HG02642 (cell line): ENCODE measurements at regions not wholly inside any gene's neighbourhood (a gene's known extent, or its start where the extent isn't known, plus 50 kb on each side); places are given as distances from the start of the nearest gene placed in this dataset.
"Not testable (repeated sequence)": the region's sequence is repeated elsewhere in the genome, so short reads cannot be mapped to it uniquely, and the experiment has no call there.

ENCODE experiments used
- ATAC-seq: cut with Tn5 transposase; IDR thresholded peaks from one replicate; pipeline ENCODE4 v1.9.1; 2021; ENCODE audit warnings: mild to moderate bottlenecking; ENCODE audit not compliant: unreplicated experiment, poor library complexity

DNA sequence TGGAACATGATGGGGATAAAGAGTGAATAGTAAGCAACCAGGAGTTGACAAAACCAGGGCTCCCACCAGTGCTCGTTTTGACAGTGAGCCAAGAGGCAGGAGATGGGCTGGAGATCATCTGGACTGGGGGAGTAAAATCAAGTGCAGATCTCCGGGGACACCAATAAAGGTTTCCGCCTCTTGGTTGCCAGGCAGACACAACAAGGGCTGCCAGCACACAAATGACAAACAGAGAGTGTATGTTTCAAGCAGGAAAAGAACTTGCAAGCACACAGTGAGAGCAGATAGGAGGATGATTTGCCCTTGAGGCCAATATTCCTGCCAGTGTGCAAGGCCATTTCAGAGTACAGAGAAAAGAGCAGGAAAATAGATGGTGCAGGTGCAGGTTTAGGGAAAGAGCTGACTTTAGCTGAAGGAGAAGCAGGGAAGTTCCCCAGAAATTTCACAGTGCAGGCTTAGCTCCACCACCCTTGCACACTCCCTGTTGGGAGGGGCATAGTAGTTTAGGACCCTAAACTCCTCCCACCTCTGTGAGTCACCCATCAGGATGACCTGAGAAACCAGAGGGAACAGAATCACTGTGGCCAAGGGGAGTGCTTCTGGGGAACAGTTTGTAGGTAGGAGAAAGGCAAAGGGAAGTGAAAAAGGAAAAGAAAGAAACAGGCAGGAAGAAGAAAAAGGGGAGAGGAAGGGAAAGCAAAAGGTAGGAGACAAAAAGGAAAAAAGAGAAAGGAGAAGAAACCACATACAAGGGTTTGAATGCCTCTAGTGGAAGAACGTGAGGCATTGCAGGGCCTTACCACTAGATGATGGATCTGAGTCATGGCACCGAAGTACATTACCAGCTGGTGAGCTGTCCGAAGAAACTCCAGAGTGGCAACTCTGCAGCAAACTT, 404.4 kb downstream of the SLC6A15 start:
- peak; percentile 92 for ATAC-seq

DNA sequence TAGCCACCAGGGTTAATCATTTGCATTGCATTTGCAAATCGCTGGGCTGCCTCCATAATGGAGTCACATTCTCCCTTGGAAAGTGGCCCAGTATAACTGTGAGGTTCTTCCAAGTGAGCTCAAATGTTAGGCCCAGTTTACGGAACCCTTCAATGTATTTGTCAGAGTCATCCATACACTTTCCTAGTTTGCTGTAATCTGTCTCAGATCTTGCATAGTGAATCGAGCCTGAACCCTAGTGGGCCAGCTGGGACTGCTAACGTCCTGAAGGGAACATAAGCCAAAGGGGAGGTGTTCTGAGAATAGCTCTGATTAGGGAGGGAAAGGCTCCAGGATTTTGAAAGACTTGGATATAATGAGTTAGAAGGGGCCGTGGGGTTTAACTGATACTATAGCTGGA, 406.3 kb downstream of the SLC6A15 start:
- ATAC-seq = no peak

DNA sequence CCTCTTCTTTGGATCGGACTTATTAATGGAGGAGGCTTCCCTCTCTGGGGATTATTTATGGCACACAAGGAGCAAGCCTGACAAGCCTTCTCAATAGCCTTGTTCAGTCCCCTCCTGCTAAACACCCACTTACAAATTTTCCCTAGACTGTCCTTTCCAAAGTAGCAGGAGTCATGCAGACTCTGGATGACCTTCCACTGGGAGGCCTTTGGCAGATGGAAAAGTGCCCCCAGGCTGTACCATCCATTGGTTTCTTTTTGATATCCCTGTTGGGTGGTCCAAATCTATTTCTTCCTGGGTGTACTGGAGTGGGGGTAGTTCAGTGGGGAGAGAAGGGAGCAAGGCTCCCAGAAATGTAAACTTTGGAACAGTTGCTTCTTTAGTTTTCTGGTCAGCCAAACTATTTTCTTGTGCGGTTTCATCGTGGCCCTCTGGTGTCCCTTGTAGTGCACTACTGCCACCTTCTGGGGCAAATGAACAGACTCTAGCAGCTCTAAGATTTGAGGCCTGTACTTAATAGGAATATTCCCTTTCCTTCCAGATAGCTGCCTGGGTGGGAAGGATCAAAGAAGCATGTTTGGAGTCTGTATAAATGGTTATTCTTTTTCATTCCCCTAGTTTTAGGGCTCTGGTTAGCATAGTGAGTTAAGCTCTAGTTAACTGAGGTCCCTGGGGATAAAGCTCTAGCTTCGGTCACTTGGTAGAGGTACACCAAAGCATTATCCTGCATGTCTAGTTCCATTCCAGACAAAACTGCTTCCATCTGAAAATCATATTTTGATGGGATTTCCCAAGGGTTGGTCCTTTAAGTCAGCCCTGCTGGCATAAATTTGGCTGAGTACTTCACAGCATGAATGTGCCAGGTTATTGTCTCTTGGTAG, 409.5 kb downstream of the SLC6A15 start:
- peak; percentile 80 for ATAC-seq

DNA sequence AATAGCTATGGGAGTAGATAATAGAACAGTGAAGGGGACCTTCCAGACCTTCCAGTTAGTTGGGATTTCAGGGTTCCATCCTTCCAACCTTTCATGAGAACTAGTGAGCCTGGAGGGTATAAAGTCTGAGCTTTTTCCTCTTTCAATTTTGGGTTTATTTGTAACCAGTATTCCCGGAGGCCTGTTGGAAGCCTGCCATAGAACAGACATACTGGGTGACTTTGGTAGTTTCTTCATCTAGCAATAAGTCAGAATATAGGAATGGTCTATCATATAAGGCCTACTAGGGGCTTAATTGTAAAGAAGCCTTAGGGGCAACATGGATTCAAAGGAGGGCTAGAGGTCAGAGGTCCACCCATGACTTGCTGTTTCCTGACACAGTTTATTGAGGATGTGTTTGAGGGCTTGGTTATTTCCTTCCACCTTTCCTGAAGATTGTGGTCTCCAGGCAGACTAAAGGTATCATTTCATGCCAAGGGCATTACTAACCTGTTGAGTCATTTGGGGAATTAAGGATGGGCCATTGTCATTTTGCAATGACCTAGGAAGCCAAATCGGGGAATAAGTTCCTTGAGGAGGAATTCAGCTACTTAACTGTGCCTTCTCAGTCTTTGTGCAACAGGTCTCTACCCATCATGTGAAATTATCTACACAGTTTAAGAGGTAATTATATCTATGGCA, 410.3 kb downstream of the SLC6A15 start:
- no peak for ATAC-seq

DNA sequence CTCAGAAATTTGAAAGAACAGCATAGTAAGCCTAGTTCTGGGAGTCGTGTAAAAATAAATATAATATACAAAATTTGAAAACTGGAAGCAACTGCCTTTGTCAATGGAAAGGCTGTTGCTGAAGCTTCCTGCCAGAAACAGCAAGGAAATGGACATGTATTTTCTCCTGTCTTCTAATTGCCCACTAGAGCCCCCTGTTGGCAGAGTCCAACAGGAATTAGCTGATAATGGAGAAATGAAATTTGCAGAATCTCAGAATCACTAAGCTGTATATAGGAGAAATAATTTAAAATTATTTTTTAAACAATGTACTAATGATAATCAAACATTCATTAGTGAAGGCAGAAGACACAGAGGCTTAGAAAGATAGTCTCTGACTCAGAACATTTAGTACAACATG, 414.8 kb downstream of the SLC6A15 start:
- ATAC-seq = no peak

DNA sequence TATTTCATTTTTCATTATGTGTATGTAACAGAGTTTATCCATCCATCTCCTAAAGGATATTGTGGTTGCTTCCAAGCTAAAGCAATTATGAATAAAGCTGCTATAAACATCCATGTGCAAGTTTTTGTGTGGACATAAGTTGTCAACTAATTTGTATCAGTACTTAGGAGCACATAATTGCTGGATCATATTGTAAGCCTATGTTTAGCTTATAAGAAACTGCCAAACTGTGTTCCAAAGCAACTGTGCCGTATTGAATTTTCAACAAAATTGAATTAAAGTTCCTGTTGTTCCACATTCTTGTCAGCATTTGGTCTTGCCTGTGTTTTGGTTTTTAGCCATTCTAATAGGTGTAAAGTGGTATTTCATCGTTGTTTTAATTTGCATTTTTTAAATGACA, 416.9 kb downstream of the SLC6A15 start:
- ATAC-seq = no peak

DNA sequence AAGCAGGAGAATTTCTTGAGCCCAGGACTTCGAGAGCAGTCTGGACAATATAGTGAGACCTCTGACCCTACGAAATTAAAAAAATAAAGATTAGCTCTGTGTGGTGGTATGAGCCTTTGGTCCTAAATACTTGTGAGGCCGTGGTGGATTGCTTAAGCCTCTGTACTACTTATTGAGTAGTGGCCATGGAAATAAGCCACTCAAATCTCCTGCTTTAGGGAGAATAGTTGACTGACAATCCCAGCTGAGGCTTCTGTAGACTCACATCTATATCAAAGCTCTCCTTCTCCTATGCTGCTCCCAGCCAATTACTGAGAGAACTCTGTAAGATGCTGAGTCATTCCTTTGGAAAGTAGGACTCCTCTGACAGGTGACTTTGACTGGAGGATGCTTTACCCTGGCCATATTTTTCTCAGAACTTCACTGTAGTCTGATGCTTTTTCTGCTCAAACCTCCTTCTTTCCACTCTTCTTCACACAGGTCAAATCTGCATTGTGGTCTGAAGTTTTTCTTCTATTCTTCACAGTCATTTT, 420.2 kb downstream of the SLC6A15 start:
- ATAC-seq = no peak

DNA sequence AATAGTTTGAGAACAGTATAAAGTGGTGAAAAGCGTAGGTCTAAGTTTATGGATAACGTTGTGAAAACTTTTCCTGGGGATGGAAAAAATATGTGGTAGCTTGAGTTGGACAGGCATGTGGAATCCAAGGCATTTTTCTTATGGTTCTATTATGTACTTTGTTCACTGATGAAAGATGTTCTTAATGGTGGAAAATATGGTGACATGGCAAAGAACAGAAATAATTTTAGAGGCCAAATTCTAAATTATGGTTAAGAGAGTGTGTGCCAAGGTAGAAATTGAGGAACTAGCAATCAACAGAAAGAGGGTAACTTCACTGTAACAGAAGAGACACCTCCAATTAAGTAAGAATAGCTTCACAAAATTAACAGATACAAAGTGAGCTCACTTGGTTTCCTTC, 427.8 kb downstream of the SLC6A15 start:
- no peak for ATAC-seq

DNA sequence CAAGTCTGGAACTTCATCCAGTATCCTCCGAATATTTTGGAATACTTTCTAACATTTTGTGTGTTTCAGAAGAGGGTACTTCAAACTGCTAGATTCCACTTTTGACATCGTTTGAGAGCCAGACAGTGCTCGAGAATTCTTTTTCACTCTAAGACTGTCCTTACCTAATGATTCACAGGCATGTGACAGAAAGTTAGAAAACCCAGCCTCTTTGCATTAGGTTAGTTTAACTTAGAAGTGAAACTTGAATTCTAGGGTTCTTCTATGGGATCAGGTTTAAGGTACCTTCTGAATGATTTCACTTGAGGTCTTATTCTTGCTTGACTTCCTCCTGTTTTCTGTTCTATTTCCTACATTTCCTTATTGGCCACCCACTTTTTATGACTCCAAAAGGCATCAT, 431.8 kb downstream of the SLC6A15 start:
- no peak for ATAC-seq

DNA sequence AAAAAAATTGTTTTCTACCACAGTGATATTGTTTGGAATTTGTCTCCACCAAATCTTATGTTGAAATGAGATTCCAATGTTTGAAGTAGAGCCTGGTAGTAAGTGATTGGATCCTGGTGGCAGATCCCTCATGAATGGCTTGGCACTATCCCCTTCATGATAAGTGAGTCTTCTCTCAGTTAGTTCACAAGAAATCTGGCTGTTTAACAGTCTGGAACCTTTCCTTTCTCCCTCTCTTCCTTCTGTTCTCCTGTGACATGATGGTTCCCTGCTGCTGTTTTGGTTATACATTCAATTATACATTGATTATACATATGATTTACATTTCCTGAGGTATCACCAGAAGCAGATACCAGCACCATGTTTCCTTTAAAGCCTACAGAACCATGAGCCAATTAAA, 442.2 kb downstream of the SLC6A15 start:
- no peak for ATAC-seq

DNA sequence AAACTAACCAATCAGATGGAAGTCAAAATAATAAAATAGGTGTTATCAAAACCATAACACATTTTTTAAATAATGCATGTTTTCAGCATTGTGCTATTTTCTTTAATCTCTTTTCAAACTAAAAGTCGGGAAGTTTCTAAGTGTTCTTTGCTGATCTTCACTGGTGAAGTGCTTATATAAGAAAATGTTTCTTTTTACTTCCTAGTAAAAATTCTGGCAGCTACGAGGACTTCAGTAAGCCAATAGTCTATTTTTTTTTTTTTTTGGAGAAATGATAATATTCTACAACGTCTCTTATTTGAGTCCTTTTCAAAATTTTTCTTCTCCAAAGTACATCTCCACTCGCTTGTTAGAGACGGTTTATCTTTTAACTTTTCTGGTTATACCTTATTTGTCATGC, 448.0 kb downstream of the SLC6A15 start:
- no peak for ATAC-seq

DNA sequence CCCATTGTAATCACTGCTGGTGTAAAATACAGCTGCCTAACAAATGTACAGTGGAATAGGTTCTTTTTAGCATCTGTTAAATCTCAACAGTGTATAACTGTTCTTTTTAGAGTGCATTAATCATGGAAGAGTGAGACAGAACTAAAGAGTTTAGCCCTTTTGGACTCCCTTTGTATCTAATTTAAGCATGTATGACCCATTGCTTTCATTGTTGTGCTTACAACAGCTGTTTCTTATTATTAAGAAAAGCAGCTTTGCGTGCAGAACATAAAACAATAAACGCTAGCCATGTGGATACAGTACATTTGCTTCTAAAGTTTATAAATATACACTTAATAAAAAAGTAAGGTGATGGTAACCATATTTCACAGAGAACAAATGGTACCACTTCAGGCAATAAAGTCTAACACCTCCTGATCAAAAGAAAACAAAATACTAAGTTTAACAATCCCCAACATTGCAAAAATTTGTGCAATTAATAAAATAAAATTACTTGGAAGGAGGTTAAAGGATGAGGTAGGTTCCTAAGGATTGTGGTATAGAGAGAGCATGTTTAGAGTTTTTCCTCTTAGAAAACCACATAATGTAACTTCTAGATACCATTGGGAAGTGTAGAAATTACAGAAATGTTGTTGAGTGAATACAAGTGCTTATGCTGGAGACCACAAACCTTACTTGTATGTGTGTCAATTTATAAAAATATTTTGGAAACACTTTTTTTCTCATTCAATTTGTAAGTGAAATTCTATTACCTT, 448.7 kb downstream of the SLC6A15 start:
- ATAC-seq = no peak

DNA sequence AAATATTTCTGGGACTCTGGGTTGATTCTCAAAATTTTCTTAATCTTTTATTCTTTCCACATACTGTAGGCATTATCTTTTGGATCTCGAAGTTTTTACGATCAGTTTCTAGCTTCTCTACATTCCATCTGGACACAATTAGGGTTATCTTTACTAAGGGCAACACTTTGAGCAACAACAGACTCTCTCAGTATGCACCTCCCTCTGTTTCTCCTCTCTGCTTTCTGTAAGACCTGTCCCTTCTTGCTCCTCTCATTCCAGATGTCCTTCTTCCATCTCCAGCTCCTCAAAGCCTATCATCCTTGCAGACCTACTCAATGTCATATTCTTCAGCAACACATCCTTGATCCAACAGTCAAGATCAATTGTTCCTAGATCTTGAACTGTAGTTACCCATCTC, 457.0 kb downstream of the SLC6A15 start:
- ATAC-seq = no peak

DNA sequence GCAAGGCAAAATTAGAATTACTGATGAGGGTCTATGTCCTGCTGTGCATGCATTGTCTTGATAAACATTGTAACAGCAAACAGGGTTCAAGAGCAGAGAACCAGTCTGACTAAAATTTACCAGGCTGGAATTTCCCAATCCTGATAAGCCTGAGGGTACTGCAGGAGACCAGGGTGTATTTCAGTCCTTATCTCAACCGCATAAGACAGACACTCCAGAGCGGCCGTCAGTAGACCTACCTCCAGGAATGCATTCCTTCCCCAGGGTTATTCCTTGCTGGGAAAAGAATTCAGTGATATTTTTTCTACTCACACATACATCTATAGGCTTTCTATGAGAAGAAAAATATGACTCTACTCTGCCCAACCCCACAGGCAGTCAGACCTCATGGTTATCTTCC, 466.1 kb downstream of the SLC6A15 start:
- ATAC-seq = not testable (repeated sequence)

DNA sequence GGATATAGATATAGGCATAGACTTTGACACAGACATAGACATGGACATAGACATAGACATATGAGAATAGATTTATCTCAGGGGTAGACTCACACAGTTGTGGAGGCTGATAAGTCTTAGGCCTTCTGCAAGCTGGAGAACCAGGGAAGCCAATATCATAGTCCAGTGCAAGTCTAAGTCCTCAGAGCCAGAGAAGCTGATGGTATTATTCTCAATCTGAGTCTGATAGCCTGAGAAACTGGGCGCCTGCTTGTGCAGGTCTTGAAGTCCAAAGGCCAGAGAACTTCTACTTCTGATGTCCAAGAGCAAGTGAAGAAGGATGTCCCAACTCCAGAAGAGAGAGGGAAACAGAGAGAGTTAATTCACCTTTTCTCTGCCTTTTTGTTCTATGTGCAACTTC, 476.5 kb downstream of the SLC6A15 start:
- no peak for ATAC-seq

DNA sequence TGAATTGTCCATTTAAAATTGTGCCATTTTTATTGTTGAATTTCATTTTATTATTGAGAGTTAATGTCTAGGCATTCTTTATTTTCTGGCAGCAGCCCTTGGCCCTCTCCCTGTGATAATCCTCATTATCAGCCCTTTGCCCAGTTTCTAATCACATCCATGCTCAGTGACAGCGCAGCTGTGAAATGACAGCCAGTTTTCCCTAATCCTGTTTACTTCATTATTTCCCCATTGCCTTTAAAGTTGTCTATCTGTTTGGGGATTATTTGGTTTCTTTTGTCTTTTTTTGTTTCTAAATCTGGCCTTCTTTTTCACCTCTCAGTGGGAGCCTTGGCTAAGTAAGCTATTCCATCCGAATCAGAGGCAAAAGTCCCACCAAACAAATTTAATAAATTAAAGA, 476.9 kb downstream of the SLC6A15 start:
- ATAC-seq = no peak

DNA sequence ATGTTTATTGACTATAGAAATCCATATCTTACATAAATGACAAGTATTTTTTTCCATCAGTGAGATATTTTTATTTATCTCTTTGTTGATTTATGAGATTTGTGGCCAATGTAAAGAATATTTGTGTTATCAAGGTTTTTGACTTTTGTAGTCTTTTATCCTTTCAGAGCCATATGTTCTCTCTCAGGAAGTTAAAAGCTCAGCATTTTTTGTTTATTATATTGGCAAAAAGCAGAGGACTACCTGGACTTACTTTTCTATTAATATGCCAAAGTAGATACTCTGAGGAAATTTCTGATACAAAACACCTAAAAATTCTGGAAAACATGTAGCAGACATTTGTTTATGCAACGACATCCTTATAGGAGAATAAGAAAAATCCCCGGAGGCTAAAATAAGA, 490.3 kb downstream of the SLC6A15 start:
- no peak for ATAC-seq

DNA sequence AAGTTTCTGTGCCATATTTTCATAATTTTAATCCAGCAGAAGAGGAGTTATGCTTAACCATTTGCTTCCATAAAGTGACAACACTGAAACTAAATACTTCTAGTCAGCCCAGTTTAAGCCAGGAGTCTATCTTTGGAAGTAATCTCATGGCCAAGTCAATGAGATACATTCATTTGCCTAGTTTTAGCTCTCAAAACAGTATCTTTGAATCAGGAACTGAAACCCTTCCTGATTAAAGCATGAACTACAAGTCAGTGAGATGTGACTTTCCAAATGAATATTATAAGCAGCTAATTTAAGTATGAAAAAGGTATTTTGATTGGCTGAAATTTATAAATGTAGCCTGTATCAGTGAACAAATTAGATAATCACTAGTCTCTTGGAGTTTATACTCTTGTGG, 491.5 kb downstream of the SLC6A15 start:
- ATAC-seq = peak; percentile 45

DNA sequence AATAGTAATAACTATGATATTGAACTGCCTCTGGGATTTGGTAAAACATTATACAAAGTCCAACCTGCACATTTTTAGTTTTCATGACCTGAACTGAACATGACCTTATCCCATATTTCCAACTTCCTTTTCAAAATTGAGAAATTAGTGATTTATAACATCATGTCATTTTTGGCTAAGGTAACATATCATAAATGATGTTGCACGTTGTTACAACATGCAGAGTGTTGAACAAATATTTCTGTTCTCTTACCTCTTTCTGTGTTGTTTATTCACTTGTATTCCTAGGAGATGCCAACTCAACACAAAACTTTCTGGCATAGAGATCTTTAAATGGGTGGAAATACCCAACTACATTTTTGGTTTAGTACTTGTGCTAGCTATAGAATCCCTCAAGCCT, 496.0 kb downstream of the SLC6A15 start:
- ATAC-seq = no peak

DNA sequence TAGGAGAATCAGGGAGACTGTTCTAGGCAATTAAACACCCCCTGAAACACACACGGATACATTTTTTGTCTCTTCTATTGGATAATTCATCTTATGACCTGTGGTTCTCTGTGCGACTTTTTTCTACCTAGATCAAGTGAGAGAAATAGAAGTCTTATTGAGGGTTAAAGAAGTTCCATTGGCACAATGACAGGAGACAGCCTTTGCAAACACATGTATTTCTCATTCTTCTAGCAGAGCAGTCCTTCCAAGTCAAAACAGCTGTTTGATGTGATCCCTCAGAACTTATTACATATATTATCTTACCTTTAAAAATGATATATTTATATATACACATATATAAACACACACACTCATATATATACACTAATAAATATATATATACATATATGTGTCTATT, 496.7 kb downstream of the SLC6A15 start:
- ATAC-seq = no peak
